ENCODE measurements at regions not wholly inside any gene's neighbourhood (a gene's known extent, or its start where the extent isn't known, plus 50 kb on each side); places are given as distances from the start of the nearest gene placed in this dataset.

GRCh38 chr4:3836406-3836755, 70.2 kb downstream of the ADRA2C start:
- TF ChIP-seq CTCF (IDR thresholded peaks at IDR 0.05; ENCODE audit: insufficient read depth, low read length, poor library complexity, severe bottlenecking), result no peak
- no peak for TF ChIP-seq EZH2phosphoT487 (conservative IDR thresholded peaks at IDR 0.05; ENCODE audit: low read length)
